GM13977 (cell line): ENCODE measurements at regions not wholly inside any gene's neighbourhood (a gene's known extent, or its start where the extent isn't known, plus 50 kb on each side); places are given as distances from the start of the nearest gene placed in this dataset.

ENCODE experiments used
- DNase-seq: peaks from one replicate; pipeline ENCODE4 v3.0.0; 2012; ENCODE audit warnings: low spot score
- in situ Hi-C: fragments of 300-500 bp; cut with MboI; formaldehyde crosslinking; loops from one replicate; pipeline ENCODE4 v1.12.0; 2022; ENCODE audit warnings: low sequenced_read_pairs, low pct_unique_long_range_greater_than_20kb, mixed read lengths, inconsistent platforms; ENCODE audit not compliant: unreplicated experiment
- TF ChIP-seq, protein P1 (sequence below): IDR thresholded peaks from 2 replicates; pipeline ENCODE4 v1.5.1; 2012; ENCODE audit warnings: mild to moderate bottlenecking, control low read depth; ENCODE audit not compliant: insufficient read depth; ENCODE audit errors: extremely low read depth, missing control alignments

DNA sequence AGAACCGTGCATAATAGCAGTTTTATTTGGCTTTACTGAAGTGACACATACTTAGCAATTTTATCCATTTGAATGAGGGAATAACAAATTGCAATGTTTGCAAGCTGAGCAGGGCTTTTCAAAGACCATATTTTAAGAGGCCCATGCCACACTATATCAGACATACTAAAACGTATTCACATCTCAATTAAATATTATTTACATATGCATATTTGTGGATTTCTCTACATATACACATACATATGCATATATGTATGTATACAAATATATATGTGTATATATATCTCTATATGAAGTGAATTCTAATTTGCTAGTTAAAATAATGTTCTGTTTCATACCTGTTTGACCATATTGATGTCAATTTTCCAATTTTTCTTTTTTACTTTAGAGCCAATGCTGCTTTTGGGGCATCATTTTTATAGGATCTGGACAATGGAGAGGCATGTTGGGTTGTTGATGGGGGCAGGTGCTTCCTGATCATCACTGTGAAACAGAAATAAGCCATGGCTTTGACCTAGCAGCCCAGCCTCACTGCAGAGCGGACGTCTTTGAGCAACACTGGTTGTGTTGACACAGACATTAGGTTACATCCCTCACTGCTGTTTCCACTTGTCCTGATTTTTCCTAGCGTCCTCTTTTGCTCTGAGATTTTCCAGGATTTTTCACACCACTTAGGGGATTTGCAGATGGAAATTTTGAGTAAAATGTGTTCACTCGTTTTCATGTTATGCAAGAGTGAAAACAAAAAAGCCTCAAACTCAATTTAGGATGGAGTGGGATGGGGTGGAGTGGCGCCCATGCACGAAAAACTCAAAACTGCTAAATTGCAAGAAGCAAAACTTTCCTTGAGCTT lies 56.9 kb downstream of the RDH14 start:
- in situ Hi-C loops: loop anchor here (25.0 kb wide), 2 partner anchors 859 to 1359 kb away; partner anchors contain the start of gene OSR1
- no peak for DNase-seq
- TF ChIP-seq, protein P1, sequence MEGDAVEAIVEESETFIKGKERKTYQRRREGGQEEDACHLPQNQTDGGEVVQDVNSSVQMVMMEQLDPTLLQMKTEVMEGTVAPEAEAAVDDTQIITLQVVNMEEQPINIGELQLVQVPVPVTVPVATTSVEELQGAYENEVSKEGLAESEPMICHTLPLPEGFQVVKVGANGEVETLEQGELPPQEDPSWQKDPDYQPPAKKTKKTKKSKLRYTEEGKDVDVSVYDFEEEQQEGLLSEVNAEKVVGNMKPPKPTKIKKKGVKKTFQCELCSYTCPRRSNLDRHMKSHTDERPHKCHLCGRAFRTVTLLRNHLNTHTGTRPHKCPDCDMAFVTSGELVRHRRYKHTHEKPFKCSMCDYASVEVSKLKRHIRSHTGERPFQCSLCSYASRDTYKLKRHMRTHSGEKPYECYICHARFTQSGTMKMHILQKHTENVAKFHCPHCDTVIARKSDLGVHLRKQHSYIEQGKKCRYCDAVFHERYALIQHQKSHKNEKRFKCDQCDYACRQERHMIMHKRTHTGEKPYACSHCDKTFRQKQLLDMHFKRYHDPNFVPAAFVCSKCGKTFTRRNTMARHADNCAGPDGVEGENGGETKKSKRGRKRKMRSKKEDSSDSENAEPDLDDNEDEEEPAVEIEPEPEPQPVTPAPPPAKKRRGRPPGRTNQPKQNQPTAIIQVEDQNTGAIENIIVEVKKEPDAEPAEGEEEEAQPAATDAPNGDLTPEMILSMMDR: no peak

DNA sequence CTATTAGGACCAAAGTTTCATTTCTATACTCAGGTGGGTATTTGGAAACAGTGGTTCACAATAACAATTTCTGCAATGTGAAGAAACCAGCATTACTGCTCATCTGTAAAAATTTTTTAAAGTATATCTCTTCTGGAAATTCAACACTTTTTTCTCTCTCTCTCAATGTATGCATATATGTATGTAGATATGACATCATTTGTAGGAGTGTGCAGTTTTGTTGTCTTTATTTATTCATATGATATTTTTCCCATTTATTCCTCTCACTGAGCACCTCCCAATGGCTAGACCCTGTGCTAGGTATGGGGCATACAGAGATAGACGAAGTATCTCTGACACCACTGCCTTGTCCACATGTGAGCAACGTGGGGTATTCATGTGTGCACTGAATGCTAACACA lies 58.3 kb downstream of the RDH14 start:
- in situ Hi-C loops: loop anchor here (25.0 kb wide), 2 partner anchors 860 to 1360 kb away; partner anchors contain the start of gene OSR1
- DNase-seq: no peak
- TF ChIP-seq, protein P1: no peak

DNA sequence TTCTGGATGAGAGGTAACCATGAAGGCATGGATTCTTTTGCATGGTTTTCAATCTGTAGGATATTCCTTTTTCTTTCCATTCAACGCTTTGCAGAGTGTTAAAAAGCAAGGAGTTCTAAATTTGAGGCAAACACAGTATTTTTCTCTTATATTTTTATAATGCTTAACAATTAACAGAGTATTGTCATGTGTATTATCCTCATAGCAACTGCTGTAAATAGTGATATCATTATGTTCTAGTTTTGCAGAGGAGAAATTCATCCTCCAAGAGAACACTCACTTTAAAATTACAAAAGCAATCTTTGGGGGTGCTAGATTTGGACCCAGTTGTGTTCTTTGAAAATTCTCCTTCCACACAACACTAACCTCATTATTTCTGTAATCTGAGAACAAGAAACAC lies 58.7 kb downstream of the RDH14 start:
- TF ChIP-seq, protein P1: no peak
- DNase-seq: no peak
- in situ Hi-C loops: loop anchor here (25.0 kb wide), 2 partner anchors 861 to 1361 kb away; partner anchors contain the start of gene OSR1

DNA sequence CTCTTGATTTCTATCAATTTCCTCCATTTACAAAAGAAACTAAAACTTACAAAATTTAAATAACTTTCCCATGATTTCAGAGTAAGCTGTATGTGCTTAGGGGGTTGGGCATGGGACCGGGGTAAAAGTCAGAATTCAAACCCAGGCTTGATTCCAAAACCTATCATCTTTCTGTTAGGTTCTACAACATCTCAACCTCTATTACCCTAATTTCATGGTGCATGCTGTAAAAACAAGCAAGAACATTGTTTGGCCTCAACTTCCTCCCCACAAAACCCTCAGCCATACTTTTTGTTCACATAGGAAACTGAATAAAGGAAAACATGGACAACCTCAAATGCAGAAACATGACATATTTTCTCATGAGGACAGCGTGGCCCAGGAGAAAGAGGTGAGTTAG lies 59.3 kb downstream of the RDH14 start:
- in situ Hi-C loops: loop anchor here (25.0 kb wide), 2 partner anchors 861 to 1361 kb away; partner anchors contain the start of gene OSR1
- DNase-seq: no peak
- TF ChIP-seq, protein P1: no peak

DNA sequence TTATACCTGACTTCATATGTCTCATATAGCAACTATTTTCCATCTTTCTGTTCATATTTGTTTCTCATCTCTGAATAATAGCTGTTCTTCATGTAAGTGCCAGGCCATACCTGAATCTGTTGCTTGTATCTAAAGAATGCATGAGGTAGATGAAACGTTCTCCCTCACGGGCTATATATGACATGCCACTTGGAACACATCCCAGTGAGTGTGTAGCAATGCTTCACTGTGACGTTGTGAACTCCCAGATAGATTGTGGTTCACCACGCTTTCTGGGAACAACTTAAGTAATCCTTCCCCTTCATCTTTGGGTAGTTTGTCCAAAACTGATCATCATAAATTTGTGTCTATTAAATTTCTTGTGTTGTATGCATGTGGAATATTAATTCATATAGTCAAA lies 60.1 kb downstream of the RDH14 start:
- TF ChIP-seq, protein P1: no peak
- no peak for DNase-seq
- in situ Hi-C loops: loop anchor here (25.0 kb wide), 2 partner anchors 862 to 1362 kb away; partner anchors contain the start of gene OSR1

DNA sequence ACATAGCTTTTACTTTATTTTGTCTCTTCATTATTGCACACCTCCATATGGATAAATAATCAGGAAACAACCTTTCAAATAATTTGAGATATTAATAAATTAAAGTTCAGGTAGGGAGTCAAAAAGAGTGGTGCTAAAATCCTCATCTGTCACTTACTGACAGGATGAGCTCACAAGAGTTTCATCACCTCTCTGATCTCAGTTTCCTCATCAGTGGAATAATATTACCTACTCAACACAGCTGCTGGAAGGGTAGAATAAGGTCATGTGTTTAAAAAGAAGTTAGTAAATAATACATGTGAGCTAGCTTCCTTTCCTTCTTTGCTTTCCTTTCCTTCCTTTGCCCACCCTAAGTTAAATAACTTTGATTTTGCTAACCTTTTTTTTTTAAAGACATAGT lies 61.9 kb downstream of the RDH14 start:
- DNase-seq: no peak
- in situ Hi-C loops: no loop called here

More for the DNA sequence above, 61.9 kb downstream of the RDH14 start:
- TF ChIP-seq, protein P1: no peak
